ENCODE measurements at regions not wholly inside any gene's neighbourhood (a gene's known extent, or its start where the extent isn't known, plus 50 kb on each side); places are given as distances from the start of the nearest gene placed in this dataset.
"Not testable (repeated sequence)": the region's sequence is repeated elsewhere in the genome, so short reads cannot be mapped to it uniquely, and the experiment has no call there.

- DNase-seq (ENCODE audit: low read depth in 2 of 2), result not testable (repeated sequence)
Observed at GRCh38 chrX:40788698-40789097, 53.4 kb upstream of the MED14 start.

GRCh38 chrX:40792433-40792832, 57.1 kb upstream of the MED14 start:
- no peak for DNase-seq (ENCODE audit: low read depth in 2 of 2)

GRCh38 chrX:40794829-40795130, 59.4 kb upstream of the MED14 start:
- DNase-seq (ENCODE audit: low read depth in 2 of 2), result not testable (repeated sequence)

DNA sequence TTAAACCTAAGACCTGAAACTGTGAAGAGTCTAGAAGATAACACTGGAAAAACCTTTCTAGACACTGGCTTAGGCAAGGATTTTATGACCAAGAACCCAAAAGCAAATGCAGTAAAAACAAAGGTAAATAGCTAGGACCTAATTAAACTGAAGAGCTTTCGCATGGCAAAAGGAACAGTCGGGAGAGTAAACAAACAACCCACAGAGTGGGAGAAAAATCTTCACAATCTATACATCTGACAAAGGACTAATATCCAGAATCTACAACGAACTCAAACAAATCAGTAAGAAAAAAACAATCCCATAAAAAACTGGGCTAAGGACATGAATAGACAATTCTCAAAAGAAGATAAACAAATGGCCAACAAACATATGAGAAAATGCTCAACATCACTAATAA, 64.4 kb upstream of the MED14 start:
- DNase-seq (ENCODE audit: low read depth in 2 of 2), result not testable (repeated sequence)

GRCh38 chrX:40805404-40805803, 70.1 kb upstream of the MED14 start:
- DNase-seq (ENCODE audit: low read depth in 2 of 2), result no peak

GRCh38 chrX:40806513-40807220, 71.3 kb upstream of the MED14 start:
- DNase-seq (ENCODE audit: low read depth in 2 of 2), result no peak

- no peak for DNase-seq (ENCODE audit: low read depth in 2 of 2)
Observed at GRCh38 chrX:40807384-40807783, 72.0 kb upstream of the MED14 start.

- no peak for DNase-seq (ENCODE audit: low read depth in 2 of 2)
Observed at GRCh38 chrX:40808203-40808602, 72.9 kb upstream of the MED14 start.

DNA sequence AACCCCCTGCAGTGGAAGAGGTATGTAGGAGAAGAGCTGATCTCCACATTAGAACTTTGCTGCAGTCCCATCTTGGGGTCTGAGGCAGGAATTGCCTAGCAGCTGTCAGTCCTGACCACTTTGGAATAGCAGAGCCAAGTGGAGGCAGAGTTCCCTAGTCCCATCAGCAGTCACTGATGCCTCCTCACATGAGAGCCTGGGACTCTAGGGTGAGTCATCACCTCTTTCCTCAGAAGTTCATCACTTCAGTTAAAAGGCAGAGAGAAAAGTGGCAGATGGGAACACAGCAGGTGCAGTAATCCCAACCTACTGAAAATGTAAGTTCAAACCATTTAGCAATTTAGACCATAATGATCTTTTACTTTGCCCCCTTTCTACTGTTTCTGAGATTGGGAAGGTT, 73.9 kb upstream of the MED14 start:
- DNase-seq (ENCODE audit: low read depth in 2 of 2), result no peak

GRCh38 chrX:40815045-40815444, 79.7 kb upstream of the MED14 start:
- DNase-seq (ENCODE audit: low read depth in 2 of 2), result not testable (repeated sequence)

- DNase-seq (ENCODE audit: low read depth in 2 of 2), result no peak
Observed at GRCh38 chrX:40816906-40817305, 81.6 kb upstream of the MED14 start.

GRCh38 chrX:40818236-40818635, 82.9 kb upstream of the MED14 start:
- DNase-seq (ENCODE audit: low read depth in 2 of 2), result no peak

DNA sequence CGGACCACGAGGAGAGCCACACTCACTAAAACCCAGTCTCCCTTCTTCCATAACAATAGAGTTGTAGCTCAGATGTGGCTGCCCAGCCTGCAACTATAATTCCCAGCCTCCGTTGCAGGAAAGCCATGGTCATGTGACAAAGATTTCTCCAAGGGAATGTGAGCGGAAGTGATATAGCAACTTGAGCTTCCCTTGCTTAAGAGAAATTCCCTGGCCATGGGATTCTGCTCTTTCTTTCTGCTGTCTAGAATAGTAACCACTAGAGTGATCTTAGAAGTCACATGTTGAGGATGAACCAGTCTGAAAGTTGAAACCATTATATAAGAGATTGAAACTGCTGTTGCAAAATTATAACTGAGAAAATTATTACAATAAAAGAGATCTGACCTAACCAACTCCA, 86.4 kb upstream of the MED14 start:
- DNase-seq (ENCODE audit: low read depth in 2 of 2), result no peak

GRCh38 chrX:40827331-40827730, 92.0 kb upstream of the MED14 start:
- no peak for DNase-seq (ENCODE audit: low read depth in 2 of 2)

- no peak for DNase-seq (ENCODE audit: low read depth in 2 of 2)
Observed at GRCh38 chrX:40831750-40832149, 96.4 kb upstream of the MED14 start.

DNA sequence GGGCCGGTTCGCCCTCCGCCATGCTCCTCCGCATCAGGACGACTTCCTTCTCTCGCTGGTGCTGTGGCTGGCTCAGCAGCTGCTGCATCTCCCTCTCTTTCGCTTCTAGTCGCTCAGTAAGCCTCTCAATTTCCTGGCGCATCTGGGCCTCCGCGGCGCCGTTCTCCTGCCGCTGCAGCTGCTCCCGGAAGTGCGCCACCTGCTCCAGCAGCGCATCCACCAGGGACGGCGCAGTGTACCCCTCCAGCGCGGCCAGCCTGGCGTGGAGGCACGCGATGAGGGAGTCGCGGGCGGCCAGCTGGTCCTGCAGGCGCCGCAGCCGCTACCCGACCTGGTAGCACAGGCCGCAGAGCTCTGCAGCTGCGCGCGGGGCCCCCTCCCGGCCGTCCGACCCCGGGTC, 97.4 kb upstream of the MED14 start:
- no peak for DNase-seq (ENCODE audit: low read depth in 2 of 2)

GRCh38 chrX:40834225-40834624, 98.9 kb upstream of the MED14 start:
- DNase-seq (ENCODE audit: low read depth in 2 of 2), result no peak

DNA sequence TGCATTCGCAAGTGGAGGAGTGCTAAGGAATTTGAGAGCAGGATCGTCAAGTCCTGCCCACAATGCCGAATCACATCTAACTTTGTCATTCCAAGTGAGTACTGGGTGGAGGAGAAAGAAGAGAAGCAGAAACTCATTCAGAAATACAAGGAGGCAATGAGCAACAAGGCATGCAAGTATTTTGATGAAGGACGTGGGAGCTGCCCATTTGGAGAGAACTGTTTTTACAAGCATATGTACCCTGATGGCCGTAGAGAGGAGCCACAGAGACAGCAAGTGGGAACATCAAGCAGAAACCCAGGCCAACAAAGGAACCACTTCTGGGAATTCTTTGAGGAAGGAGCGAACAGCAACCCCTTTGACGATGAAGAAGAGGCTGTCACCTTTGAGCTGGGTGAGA, 100.2 kb upstream of the MED14 start:
- no peak for DNase-seq (ENCODE audit: low read depth in 2 of 2)

DNA sequence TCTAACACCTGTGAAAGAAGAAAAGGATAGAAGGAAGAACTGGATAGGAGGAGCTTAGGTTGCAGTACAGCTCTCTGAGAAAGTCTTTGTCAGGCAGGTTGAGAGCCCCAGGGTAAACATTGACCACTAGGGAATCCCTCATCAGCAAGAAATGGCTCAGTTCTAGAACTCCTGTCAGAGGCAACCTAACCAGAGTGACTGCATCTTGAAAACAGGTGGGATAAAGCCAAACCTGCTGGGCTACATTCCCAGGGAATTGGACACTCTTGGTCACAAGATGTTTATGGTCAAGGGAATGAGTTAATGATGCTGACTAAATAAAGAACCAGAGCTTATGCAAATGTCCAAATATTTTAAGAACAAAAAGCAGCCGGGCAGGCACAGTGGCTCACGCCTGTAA, 108.3 kb upstream of the MED14 start:
- no peak for DNase-seq (ENCODE audit: low read depth in 2 of 2)

- DNase-seq (ENCODE audit: low read depth in 2 of 2), result no peak
Observed at GRCh38 chrX:40844471-40844870, 109.1 kb upstream of the MED14 start.

DNA sequence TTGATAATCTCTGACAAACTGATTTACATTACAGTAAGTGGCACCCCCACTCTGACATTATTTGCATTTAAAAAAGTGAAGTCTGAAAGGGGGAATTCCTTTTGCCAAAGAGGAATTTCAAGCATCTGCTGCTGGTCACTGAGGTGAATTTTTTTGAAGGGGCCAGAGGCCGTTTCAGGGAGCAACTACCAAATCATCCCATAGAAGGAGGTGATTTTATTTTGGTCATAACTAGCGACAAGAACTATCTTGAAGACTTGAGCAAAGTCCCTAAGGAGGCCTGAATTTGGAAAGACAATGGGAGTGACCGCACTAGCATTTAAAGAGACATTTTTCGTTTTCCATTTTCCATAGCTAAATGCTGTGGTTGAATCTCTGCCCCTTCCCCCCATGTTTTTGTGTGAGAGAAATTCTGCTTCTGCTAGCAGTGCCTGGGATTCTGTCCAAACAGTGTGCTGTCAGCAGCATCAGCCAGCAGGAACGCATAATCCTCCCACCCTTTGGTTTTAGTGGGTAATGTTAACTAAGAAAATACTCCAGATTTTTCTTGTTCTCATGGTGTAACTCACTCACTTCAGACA, 110.1 kb upstream of the MED14 start:
- no peak for DNase-seq (ENCODE audit: low read depth in 2 of 2)

GRCh38 chrX:40849906-40850823, 114.8 kb upstream of the MED14 start:
- DNase-seq (ENCODE audit: low read depth in 2 of 2), result no peak

DNA sequence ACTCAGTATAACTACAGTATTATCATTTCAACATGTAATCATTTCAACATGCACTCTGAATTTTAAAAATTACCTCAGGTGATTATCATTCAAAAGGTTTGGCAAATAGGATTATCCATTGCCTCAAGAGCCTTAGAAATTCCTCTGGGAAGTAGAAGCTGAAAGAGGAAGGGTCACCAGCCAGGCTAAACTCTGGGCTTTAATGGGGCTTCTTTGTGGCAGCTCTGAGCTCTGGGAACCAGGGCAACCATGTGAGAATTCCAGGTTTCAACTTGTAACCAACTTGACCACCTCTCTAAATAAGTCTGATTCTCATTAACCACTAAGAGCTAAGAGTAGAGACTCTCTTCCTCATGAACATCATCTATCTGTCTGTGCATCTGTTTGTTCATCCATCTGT, 117.2 kb upstream of the MED14 start:
- DNase-seq (ENCODE audit: low read depth in 2 of 2), result no peak
